HG03064 (cell line): ENCODE measurements at regions not wholly inside any gene's neighbourhood (a gene's known extent, or its start where the extent isn't known, plus 50 kb on each side); places are given as distances from the start of the nearest gene placed in this dataset.

Experiments used
- ATAC-seq: cut with Tn5 transposase; IDR thresholded peaks from one replicate; pipeline ENCODE4 v1.9.1; 2021; ENCODE audit warnings: low read depth; ENCODE audit not compliant: unreplicated experiment

DNA sequence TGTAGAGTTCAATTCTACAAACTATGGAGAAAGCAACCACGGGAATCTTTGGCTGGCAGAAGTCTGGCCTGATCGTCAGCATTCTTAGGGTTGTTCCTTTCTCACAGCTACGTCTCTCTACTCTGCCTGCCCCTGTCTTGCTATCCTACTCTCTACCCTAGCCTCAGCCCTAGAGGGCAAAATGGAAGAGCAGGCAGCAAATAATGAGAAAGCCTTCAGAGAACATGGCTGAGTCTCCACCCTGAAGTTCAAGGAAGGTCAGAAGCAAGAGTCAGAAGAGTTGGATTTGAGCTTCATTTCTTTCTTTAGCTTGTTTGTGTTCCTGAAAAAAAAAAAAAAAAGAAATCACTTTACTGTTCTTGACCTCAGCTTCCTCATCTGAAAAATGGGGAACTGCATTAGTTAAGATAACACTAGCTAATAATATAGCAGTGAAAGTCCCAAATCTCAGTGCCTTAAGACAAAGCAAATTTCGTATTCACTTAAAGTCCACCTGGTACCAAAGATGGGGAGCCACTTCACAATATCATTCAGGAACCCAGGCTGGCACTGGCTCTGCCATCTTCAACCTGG is 50.2 kb upstream of the CCND2 start:
- ATAC-seq: no peak

DNA sequence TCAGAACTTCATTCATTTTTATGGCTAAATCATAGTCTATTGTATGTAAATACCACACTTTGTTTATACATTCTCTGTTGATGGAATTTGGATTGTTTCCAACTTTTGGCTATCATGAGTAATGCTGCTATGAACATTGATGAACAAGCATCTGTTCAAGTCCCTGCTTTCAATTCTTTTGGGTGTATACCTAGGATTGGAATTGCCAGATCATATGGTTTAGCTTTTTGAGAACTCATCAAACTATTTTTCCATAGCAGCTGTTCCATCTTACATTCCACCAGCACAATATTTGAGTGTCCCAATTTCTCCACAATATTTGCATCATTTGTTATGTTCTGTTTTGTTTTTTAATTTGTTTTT is 52.3 kb upstream of the CCND2 start:
- no peak for ATAC-seq

DNA sequence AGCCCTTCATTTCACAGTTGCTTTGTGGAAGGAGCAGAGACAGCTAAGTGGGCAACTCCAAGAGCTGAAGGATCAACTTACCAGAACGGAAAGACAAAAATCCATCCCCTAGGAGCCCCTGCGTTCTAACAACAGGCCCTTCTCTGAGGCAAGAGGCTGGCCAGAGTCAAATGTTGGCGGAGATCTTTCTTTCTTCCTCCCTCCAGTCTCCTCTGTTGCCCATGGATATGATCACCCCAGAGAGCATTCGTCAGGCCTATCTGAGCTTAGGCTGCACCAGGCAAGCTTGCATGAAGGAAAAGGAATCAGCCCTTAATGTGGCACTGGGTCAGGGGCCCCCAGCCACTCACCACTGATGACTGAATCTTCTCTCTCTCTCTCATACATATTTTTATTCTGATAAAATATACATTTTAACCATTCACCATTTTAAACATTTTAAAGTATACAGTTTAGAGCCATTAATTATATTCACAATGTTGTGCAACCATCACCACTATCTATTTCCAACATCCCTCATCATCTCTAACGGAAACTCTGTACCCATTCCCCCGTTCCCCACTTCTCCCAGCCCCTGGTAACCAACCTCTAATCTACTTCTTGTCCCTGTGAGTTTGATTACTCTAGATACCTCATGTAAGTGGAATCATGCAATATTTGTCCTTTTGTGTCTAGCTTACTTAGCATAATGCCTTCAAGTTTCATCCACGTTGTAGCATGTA is 52.9 kb upstream of the CCND2 start:
- ATAC-seq: no peak

DNA sequence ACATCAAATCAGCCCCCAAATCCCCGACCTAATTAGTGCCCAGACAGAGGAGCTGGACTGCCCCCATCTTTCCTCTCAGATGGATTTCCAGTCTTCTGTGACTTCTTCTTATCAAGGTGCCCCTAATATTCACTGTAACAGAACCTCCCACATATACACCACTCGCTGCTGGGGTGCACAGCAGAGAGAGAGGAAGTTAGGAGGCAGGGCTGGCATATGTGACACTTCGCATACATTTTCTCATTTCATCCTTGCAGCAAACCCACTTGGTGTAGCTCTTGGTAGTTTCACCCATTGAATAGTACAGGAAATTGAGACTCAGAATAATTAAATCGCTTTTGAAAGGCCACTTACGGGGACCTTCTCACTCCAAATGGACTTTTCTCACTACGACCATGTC is 56.5 kb upstream of the CCND2 start:
- ATAC-seq: no peak

DNA sequence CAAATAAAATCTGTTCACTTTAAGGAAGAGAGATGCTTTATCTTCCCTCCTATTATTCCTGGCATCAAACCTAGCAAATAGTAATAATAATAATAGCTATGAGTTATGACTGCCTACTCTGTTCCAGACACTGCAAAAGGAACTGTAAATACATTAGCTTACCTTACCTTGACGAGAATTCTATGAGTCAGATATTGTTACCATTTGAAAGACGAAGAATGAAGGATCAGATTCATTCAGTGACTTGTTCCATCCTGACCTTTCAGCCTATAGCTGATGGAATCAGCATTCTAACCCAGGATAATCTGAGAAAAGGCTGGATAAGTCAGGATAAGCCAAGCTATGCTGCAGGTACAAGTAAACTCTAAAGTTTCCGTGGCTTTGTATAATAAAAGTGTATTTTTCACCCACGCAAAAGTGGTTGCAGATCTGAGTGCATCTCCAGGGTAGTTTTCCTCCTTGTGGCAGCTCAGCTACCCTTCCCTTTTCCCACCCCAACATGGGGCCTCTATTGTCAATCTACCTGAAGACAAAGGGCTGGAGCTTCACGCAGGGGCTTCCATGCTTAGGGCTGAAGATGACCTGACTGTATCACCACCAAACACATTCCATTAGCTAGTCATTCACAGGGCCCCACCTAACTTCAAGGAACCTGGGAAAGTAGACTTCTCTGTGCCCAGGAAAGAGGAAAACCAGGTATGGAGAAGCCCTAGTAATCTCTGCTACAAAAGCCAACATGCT is 57.2 kb upstream of the CCND2 start:
- peak; percentile 14 for ATAC-seq

DNA sequence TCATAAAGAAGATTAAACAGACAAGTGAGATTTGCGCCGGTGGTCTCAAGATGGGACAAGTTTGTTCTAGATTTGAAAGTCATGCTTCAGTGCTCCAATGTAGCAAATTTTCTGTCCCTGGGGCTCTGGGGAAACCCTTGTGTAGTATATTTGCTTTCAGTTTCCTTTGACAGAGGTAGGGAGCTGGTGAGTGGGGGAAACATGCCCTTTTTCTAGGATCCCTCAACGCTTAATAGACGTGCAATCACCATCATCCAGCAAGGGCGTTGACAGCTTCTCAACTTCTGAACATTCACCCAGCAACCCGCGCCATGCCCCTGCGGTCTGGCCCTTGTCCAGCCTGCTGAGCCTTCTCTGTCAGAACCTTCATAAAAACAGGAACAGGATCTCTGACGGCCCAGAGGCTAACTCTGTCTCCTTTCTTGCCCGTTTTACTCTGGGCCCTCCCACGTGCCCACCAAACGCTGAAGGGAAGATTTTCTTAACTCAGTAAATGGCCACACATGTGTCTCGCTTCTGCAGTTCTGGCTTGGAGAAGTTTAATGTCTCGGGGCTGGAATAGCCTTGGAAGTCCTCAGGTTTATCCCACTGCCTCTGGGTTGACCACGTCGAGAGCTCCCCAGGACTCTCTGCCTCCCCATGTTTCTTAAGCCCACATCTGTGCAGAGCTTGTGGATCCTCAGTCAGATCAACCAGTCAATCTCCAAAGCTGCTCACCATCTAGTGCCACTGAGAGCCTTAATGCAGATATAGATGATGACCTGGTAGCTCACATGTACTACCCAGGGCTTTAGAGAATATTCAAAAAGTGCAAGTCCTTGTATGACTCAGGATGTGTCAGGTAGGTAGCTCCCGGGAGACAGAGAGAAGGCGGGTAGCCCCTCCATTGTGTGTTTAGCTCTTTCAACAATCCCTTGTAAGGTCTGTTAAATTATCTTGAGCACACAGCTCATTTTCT is 58.1 kb upstream of the CCND2 start:
- ATAC-seq: peak; percentile 63

DNA sequence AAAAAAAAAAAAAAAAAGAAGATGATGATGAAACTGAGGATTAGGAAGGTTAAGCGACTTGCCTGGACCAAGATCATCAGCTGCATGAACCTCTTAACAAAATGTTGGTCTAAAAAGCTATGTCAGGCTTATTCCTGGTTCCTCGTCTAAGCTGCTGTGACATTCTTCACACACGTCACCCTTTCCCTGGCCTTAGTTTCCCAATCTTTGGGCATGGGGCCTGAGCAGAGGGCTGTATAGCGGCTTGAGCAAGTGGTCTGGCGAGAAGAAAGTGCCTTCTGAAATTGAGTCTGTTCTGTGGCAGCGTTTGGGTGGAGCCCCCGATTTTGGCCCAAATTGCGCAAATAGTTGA is 58.7 kb upstream of the CCND2 start:
- peak; percentile 3 for ATAC-seq

DNA sequence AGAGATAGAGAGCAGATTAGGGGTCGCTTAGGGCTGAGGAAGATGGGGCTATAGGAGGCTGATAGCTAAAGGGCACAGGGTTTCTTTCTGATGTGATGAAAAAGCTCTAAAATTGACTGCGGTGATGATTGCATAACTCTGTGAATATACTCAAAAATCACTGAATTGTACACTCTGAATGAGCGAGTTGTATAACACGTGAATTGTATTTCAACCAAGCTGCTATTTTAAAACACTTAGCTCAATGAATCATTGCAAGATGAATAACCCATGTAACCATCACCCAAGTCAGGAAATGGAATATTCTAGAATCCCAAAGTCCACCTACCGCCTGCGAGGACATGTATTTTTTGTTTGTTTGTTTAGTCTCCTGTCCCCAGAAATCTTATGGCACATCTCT is 60.1 kb upstream of the CCND2 start:
- no peak for ATAC-seq

DNA sequence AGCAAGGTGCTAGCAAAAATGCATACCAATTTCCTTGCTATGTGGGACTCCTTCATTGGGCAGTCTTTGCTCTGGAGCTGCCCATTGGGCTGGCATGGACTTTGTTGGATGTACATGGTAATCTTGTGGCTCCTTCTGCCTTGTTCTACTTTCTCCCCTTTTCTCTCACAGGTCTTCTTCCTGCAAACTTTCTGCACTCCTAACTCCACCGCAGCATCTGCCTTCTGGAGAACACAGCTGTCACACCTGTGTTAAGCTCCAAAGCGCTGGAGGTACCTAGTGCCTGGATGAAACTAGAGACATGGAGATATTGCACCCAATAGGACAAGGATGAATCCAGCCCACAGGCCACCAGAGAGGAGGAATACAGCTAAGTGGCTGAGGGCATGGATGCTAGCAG is 60.7 kb upstream of the CCND2 start:
- ATAC-seq: no peak

DNA sequence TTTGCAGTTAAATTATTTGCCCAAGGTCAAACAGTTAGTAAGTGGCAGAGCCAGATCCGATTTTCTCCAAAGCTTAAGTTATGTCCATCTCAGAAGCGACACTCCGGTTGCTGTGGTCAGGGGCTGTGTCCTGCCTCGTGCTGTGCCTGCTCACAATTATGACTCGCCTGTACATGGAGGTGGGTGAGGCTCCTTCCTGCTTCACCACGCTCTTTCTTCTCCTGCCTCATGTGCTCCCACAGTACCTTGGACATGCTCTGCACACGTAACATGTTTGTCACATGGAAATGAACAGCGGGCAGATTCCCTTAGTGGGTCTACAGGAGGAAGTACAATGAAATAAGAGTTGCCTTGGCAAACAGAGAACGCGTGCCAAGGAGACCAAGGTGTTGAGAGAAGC is 62.2 kb upstream of the CCND2 start:
- ATAC-seq: no peak

DNA sequence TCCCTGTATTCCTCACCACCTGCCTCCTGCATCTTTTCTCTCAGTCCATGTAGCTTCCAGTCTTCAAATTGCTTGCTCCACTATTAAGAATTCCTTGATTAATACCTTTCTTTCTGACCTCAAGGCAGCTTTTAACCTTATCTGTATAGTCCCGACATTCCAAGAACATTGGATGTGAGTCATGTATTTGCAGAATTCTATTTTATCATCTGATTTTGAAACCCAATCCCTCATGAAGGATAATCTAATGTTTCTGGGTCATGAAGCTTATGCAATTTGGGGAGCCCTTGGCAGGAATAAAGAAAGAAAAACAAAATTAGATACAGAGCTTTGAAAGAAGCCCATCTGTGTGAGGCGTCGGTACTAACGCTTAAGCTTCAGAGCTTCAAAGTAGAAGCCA is 63.4 kb upstream of the CCND2 start:
- ATAC-seq: no peak

DNA sequence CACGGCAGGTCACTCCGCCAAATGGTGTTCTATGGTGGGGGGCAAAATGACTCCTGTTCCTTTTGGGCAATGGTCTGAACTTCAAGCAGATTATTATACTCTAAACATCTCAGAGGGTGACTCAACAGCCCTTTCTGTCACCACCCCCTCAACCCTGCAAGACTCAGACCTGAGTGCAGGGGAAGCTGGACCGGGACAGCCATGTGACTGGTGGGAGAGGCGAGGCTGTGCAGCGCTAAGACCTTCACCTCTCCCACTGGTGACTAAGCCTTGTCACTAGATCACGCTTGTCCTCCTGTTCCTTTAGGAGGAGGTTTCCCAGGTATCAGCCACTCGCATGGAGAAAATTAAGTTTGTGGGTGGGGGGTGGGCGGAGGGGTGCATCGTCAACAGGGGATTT is 67.1 kb upstream of the CCND2 start:
- no peak for ATAC-seq

DNA sequence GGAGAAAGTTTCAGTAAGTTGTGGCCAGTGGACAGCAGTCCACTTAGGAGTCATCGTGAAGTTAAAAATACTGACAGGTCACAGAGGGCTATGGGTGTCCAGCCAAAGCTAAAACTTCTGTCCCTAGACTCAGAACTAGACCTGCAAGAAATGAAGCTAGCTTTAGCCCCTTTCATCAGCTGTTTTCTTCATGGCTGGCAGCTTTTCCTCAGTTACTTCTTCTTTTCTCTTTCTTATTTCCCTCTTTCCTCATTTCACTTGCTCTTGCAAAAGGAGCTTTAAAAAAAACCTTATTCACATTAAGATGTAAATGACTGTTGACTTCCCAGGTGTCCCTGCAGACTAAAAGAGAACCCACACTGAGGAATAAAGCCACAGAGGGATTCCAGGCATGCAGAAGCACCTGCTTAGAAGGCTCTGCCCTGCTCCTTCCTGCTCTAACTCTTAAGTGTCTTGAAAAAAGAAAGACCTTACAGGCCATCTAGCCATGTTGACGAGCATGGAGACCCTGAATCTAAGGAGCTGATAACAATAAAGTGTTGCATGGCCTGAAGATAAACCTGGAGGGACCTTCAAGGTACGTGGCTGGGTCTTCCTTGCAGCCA is 69.7 kb upstream of the CCND2 start:
- ATAC-seq: no peak

DNA sequence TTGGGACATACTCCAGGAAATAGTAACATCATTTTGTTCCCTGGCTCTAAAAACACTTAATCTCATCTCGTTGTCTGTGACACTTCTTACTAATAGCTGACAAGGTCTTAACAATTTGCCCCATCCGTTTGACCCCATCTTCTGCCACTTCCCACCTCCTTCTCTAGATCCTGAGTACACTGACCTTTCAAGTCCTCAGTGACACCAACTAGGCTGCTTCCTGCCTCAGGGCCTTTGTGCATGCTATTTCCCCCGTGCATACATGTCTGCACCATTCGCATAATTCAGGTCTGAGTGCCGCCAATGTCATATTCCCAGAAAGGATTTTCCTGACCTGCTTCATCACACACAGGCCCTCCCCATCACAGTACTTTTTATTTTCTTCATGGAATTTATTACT is 70.6 kb upstream of the CCND2 start:
- no peak for ATAC-seq

DNA sequence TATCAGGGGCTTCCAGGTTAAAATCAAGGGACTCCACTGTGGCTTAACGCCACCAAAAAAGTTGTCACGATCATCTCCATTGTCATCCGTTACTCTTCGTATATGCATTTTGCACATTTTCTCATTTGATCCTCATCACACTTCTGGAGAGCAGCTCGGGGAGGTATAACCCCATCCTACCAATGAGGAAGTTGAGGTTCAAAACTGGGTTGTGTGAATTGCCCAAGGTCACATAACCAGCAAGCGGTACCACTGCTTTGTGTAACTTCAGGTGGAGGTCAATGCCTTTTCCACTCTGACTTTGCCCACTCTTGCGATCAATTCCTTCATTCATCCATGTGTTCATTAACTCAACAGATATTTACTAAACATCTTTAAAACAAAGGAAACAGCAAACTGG is 71.1 kb upstream of the CCND2 start:
- ATAC-seq: no peak

DNA sequence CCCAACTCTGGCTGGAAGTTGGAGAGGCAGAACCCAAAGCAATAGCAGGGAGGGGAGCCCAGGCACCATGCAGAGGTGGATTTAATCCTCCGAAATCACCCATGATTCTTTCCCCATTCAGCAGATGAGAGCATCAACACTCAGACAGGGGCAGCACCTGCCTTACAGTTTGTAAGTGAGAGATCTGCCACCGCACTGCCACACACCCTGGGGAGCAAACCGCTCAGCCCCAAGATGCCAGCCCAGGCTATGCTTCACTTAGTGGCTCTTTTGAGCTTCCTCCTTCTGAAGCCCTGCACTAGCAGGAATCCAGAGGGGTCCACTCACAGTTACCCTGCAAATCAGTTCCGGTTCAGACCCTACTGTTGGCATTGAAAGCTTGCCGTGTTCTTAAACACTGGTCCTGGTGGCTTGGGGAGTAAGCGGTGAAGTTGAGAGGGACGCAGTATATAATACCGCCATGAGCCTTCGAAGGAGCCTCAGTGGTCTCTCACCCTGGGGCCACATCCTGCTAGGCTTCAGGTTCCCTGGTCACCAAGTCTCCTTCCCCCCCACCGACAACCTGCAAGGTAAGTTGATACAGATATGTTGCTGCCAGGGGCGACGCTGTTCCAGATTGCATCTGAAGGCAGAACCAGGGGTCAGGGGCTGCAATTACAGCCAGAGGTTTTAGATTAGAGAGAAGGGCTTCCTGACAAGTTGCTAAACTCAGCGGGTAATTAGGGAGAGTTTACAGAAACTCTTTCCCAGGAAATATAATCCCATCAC is 72.0 kb upstream of the CCND2 start:
- no peak for ATAC-seq

DNA sequence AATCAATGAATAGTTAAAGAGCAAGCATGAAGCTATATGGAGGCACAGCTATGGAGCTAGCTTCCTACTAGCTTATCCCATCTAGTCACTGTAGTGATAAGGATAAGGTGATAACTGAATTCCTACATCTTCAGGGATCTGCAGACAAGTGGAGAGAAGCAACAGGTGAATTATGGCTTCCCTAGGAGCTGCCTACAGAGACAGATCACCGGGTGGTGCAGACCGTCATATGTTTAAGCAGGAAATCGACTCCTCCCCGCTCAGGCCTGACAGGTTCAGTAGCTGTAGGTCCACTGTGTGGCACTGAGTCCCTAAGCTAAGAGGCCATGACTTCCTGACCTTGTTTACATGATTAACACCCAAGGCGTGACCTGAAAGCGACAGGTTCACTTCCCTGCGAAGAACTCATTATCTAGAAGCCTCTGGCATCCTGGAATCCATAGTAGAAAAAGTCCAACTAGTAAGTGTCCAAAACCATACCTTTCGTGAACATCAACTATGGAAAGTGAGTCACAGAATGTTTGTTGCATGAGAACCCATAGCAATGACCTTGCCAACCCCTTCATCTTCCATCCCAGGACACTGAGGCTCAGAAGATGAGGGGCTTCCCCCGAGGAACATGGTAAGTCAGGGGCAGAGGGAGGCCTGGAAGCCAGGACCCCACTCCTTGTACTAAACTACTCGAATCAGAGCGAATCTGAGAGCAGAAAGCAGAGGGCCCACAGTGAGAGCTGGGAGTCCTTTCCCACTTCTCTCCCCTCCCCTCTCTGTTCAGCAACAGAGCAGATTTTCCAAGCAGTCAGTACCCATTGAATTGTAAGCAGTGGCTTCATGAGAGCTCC is 75.4 kb upstream of the CCND2 start:
- no peak for ATAC-seq

DNA sequence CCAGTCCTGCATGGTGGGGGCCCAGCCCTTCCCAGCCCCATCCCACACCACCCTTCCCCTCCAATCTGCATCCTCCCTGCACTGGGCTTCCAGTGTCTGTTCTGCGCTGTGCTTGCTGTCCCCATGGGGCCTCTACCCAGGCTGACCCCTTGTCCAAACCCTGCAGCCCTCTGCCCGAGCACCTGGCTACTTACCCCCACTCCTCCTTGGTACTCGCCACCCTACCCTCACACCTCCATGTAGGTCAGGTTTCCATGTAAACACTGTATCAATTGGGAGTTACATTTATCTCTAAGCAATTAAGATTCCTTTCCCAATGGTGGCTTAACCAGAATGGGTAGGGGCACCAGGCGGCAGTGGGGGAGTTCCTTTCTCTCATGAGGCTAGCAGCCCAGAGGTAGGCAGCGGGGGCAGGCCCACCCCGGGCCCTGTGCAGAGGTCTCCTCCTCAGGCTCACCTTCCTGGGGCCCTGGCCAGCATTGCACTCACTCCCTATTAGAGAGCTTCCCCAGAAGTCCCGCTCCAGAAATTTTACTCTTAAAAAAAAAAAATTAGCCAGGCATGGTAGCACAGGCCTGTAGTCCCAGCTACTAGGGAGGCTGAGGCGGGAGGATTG is 76.6 kb upstream of the CCND2 start:
- ATAC-seq: no peak

DNA sequence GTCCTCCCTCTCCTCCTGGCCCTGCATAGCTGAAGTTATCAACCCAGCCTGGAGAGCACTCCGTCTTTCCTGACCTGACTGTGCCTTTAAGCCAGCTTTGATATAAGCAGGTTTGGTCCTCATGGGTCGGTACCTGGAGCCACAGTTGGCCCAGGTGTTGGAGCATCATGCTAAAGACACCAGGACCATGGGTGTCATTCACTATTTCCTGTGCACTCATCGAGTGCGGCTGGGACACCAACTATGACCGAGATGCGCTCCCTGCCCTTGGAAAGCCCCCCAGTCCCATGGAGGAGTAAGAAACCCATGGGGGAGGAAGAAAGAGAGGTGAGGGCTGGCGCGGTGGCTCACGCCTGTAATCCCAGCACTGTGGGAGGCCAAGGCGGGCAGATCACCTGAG is 78.9 kb upstream of the CCND2 start:
- no peak for ATAC-seq
